ENCODE measurements at regions not wholly inside any gene's neighbourhood (a gene's known extent, or its start where the extent isn't known, plus 50 kb on each side); places are given as distances from the start of the nearest gene placed in this dataset.
A peak's percentile ranks its signal among the peaks of the same experiment; 100 is the strongest.

DNA sequence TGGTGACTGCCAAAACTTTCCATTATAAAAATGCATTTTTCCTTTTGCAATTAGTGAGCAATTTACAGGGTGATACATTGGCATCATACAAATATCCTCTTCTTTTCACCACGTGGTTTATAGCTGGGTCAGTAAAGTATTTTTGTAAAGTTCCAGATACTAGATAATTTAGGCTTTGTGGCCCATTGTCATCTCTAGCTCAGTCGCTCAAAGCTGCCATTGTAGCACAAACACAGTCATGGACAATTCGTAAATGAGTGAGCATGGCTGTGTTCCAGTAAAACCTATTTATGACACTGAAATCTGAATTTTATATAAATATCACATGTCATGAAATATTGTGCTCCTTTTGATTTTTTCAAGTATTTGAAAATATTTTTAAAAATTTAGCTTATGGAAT lies 162.9 kb downstream of the USP12 start:
- no peak overlapping the region for H3K9ac ChIP-seq (ENCODE audit: low read length in 3 of 3)
- no peaks in the 10 kb centered on the region for H3K36me3 ChIP-seq (ENCODE audit: control insufficient read depth in 2 of 3, insufficient read depth in 3 of 3, low read length in 3 of 3)
- intact Hi-C loops (cut with DNase I), result no loop called here
- H3K27me3 ChIP-seq (ENCODE audit: control insufficient read depth, insufficient read depth, low read length), result no peaks in the 10 kb centered on the region
- H3K4me1 ChIP-seq (ENCODE audit: control insufficient read depth in 2 of 3, insufficient read depth in 2 of 3, low read depth in 1 of 3, low read length in 3 of 3), result peaks cover 0 to 11% (median 5%) of the 10 kb centered on the region in 3 donors
- FAIRE-seq, result no peak
- H3K9me3 ChIP-seq (ENCODE audit: control insufficient read depth in 2 of 3, insufficient read depth in 1 of 3, low read length in 3 of 3), result no peaks in the 10 kb centered on the region
- no peak overlapping the region for H3K4me3 ChIP-seq (ENCODE audit: low read length in 3 of 3)
- no peak overlapping the region for H3K27ac ChIP-seq (ENCODE audit: low read depth in 2 of 2, low read length in 2 of 2)
- DNase-seq, result no peak
- TF ChIP-seq, protein P1, sequence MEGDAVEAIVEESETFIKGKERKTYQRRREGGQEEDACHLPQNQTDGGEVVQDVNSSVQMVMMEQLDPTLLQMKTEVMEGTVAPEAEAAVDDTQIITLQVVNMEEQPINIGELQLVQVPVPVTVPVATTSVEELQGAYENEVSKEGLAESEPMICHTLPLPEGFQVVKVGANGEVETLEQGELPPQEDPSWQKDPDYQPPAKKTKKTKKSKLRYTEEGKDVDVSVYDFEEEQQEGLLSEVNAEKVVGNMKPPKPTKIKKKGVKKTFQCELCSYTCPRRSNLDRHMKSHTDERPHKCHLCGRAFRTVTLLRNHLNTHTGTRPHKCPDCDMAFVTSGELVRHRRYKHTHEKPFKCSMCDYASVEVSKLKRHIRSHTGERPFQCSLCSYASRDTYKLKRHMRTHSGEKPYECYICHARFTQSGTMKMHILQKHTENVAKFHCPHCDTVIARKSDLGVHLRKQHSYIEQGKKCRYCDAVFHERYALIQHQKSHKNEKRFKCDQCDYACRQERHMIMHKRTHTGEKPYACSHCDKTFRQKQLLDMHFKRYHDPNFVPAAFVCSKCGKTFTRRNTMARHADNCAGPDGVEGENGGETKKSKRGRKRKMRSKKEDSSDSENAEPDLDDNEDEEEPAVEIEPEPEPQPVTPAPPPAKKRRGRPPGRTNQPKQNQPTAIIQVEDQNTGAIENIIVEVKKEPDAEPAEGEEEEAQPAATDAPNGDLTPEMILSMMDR (IDR thresholded peaks at IDR 0.05; ENCODE audit: borderline replicate concordance, extremely low read depth, insufficient read depth), result no peak

DNA sequence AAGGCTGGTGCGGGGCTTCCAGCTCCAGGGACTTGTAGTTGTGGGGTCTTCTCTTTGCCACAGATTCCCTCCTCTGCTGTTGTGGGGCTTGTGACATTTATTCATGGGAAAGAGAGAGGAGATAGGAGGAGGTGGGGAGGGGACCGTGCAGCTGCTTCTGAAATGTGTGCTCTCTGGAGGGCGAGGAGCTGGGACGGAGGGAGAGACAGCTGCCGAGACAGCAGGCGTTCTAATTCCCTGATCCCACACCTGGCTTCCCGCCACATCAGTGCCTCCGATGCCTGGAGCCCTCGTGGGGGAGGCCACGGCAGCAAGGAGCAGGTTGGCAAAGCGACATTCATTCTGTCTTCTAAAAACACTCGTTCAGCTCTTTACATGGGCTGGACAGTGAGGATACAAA lies 164.4 kb downstream of the USP12 start:
- TF ChIP-seq, protein P1 (IDR thresholded peaks at IDR 0.05; ENCODE audit: borderline replicate concordance, extremely low read depth, insufficient read depth), result no peak
- H3K36me3 ChIP-seq (ENCODE audit: control insufficient read depth in 2 of 3, insufficient read depth in 3 of 3, low read length in 3 of 3), result no peaks in the 10 kb centered on the region
- FAIRE-seq (no peak), DNase-seq (no peak)
- no peaks in the 10 kb centered on the region for H3K9me3 ChIP-seq (ENCODE audit: control insufficient read depth in 2 of 3, insufficient read depth in 1 of 3, low read length in 3 of 3)
- intact Hi-C loops (cut with DNase I), result no loop called here
- no peaks in the 10 kb centered on the region for H3K27me3 ChIP-seq (ENCODE audit: control insufficient read depth, insufficient read depth, low read length)
- H3K4me3 ChIP-seq (ENCODE audit: low read length in 3 of 3), result peak overlapping the region in 2 of 3 donors; percentile 47 to 77
- peak overlapping the region in 1 of 3 donors; percentile 58 for H3K9ac ChIP-seq (ENCODE audit: low read length in 3 of 3)
- H3K27ac ChIP-seq (ENCODE audit: low read depth in 2 of 2, low read length in 2 of 2), result no peak overlapping the region
- H3K4me1 ChIP-seq (ENCODE audit: control insufficient read depth in 2 of 3, insufficient read depth in 2 of 3, low read depth in 1 of 3, low read length in 3 of 3), result peaks cover 0 to 11% (median 5%) of the 10 kb centered on the region in 3 donors

DNA sequence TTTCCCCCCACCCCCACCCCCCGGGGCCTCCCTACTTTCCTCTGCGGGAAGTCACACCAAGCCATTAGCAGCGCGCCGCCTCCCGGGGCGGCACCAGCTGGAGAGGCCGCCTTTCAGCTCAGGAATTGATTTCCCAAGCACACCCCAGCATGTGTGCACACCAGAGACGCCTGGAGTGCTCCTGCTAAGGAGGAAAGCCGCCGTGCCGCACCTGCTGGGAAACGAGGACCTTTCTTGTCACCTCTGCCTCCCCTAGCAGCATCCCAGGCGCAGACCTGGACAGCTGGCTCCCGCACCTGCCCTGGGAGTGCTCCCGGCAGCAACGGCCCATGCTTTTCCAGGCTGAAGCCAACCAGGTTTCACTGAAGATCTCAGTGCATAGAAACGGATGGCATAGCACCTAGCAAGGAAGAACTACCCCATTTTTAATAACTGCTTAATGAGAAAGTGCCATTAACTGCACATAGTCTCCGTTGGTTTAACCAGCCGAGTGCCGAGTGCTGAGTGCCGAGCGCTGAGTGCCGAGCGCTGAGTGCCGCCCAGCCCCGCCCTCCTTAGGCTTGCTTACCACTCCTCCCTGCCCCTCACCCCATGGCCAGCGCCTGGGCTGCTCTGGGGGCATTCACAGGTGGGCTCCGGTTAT lies 165.0 kb downstream of the USP12 start:
- peaks cover 0 to 11% (median 5%) of the 10 kb centered on the region in 3 donors for H3K4me1 ChIP-seq (ENCODE audit: control insufficient read depth in 2 of 3, insufficient read depth in 2 of 3, low read depth in 1 of 3, low read length in 3 of 3)
- no peaks in the 10 kb centered on the region for H3K9me3 ChIP-seq (ENCODE audit: control insufficient read depth in 2 of 3, insufficient read depth in 1 of 3, low read length in 3 of 3)
- H3K9ac ChIP-seq (ENCODE audit: low read length in 3 of 3), result peak overlapping the region in 1 of 3 donors; percentile 58
- no peaks in the 10 kb centered on the region for H3K27me3 ChIP-seq (ENCODE audit: control insufficient read depth, insufficient read depth, low read length)
- FAIRE-seq (no peak), DNase-seq (peak; percentile 50 to 80 (median 57))
- H3K27ac ChIP-seq (ENCODE audit: low read depth in 2 of 2, low read length in 2 of 2), result no peak overlapping the region
- H3K36me3 ChIP-seq (ENCODE audit: control insufficient read depth in 2 of 3, insufficient read depth in 3 of 3, low read length in 3 of 3), result no peaks in the 10 kb centered on the region
- intact Hi-C loops (cut with DNase I), result no loop called here
- H3K4me3 ChIP-seq (ENCODE audit: low read length in 3 of 3), result peak overlapping the region; percentile 34 to 77 (median 47)
- TF ChIP-seq, protein P1 (IDR thresholded peaks at IDR 0.05; ENCODE audit: borderline replicate concordance, extremely low read depth, insufficient read depth), result no peak

Measured in kidney (tissue), 13 donors.